NB4 (cell line): ENCODE measurements at regions not wholly inside any gene's neighbourhood (a gene's known extent, or its start where the extent isn't known, plus 50 kb on each side); places are given as distances from the start of the nearest gene placed in this dataset.

Experiments used
- DNase-seq: peaks from one replicate; pipeline ENCODE4 v3.0.0; 2010; ENCODE audit warnings: low read depth
- H3K4me3 ChIP-seq: one replicate; pipeline ENCODE4 v1.5.1; 2011; ENCODE audit warnings: mild to moderate bottlenecking, low read depth, low read length, moderate library complexity
- CTCF ChIP-seq: IDR thresholded peaks from one replicate; pipeline ENCODE4 v1.5.1; 2012; ENCODE audit warnings: low read depth, low read length
- MYC ChIP-seq: IDR thresholded peaks from 2 replicates; pipeline ENCODE4 v1.6.1; 2011; ENCODE audit warnings: low read depth, low read length
- POLR2A ChIP-seq: IDR thresholded peaks from 2 replicates; pipeline ENCODE4 v1.6.1; 2011; ENCODE audit warnings: mild to moderate bottlenecking; ENCODE audit not compliant: insufficient read length; ENCODE audit errors: extremely low read depth
- TF ChIP-seq, protein P1 (sequence below): IDR thresholded peaks from 2 replicates; pipeline ENCODE4 v1.6.1; 2011; ENCODE audit warnings: low read depth, low read length

GRCh38 chr7:34373940-34374339 is 284.1 kb upstream of the NPSR1 start:
- H3K4me3 ChIP-seq, result no peak overlapping the region
- DNase-seq, result no peak
- TF ChIP-seq CTCF (no peak), POLR2A (no peak), MYC (no peak)
- TF ChIP-seq, protein P1, sequence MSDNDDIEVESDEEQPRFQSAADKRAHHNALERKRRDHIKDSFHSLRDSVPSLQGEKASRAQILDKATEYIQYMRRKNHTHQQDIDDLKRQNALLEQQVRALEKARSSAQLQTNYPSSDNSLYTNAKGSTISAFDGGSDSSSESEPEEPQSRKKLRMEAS, result no peak

DNA sequence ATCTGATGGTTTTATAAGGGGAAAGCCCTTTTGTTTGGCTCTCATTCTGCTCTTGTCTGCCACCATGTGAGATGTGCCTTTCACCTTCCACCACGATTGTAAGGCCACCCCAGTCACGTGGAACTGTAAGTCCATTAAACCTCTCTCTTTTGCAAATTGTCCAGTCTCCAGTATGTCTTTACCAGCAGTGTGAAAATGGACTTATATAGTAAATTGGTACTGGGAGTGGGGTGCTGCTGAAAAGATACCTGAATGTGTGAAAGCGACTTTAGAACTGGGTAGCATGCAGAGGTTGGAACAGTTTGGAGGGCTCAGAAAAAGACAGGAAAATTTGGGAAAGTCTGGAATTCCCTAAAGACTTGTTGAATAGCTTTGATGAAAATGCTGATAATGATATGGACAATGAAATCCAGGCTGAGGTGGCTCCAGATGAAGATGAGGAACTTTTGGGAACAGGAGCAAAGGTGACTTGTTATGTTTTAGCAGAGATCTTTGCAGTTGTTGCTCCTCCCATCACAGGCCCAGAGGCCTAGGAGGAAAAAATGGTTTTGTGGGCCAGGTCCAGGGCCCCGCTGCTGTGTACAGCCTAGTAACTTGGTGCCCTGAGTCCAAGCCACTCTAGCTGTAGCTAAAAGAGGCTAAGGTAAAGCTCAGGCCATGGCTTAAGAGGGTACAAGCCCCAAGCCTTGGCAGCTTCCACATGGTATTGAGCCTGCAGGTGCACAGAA is 275.7 kb upstream of the NPSR1 start:
- H3K4me3 ChIP-seq, result no peak overlapping the region
- TF ChIP-seq POLR2A (no peak), CTCF (no peak), MYC (no peak)
- TF ChIP-seq, protein P1, result no peak
- no peak for DNase-seq

GRCh38 chr7:34385384-34385783 is 272.6 kb upstream of the NPSR1 start:
- no peak for DNase-seq
- TF ChIP-seq POLR2A, result no peak
- TF ChIP-seq CTCF, result no peak
- TF ChIP-seq, protein P1, result no peak
- TF ChIP-seq MYC, result no peak
- H3K4me3 ChIP-seq, result no peak overlapping the region

- H3K4me3 ChIP-seq, result no peak overlapping the region
- TF ChIP-seq CTCF, result peak; percentile 2
- no peak for TF ChIP-seq MYC
- TF ChIP-seq, protein P1, result no peak
- TF ChIP-seq POLR2A, result no peak
- no peak for DNase-seq
Observed at GRCh38 chr7:34389332-34390078, 268.5 kb upstream of the NPSR1 start.

- TF ChIP-seq MYC, result no peak
- TF ChIP-seq, protein P1, result no peak
- TF ChIP-seq POLR2A, result no peak
- no peak for TF ChIP-seq CTCF
- H3K4me3 ChIP-seq, result no peak overlapping the region
- DNase-seq, result no peak
Observed at GRCh38 chr7:34390103-34390502, 267.9 kb upstream of the NPSR1 start.
